Activated naive CD4-positive, alpha-beta T cell treated with anti-CD3 and anti-CD28 coated beads, Interleukin-2, amount 50 U/mL, for 72 hours (primary cell): ENCODE measurements at regions not wholly inside any gene's neighbourhood (a gene's known extent, or its start where the extent isn't known, plus 50 kb on each side); places are given as distances from the start of the nearest gene placed in this dataset.

Experiments used
- ATAC-seq, 2 donors: fragments of 150-1000 bp; cut with Tn5 transposase; 2 replicates each; pipeline ENCODE4 v1.10.0; 2021; ENCODE audit warnings: mild to moderate bottlenecking in 2 of 2, moderate library complexity in 2 of 2
- DNase-seq, 2 donors: peaks; one replicate each; pipeline ENCODE4 v3.0.0; 2021 to 2022; ENCODE audit warnings: low spot score in 2 of 2
- H3K27ac Mint-ChIP-seq, 2 donors: one replicate each; pipeline ENCODE4 v1.8.0; 2022; ENCODE audit warnings: mild to moderate bottlenecking in 2 of 2, mixed read lengths in 2 of 2
- H3K36me3 Mint-ChIP-seq, 2 donors: one replicate each; pipeline ENCODE4 v1.8.0; 2022; ENCODE audit warnings: mixed read lengths in 2 of 2
- H3K9me3 Mint-ChIP-seq, 2 donors: one replicate each; pipeline ENCODE4 v1.8.0; 2022; ENCODE audit warnings: mixed read lengths in 2 of 2

- Mint-ChIP-seq H3K27ac (no peak overlapping the region), H3K9me3 (peaks cover 0 to 2% of the 10 kb centered on the region in 2 donors), H3K36me3 (no peaks in the 10 kb centered on the region)
- DNase-seq (no peak), ATAC-seq (no peak)
Observed at GRCh38 chr9:92188969-92189781, 74.0 kb upstream of the SPTLC1 start.

- no peak for ATAC-seq
- peaks cover 0 to 4% of the 10 kb centered on the region in 2 donors for H3K9me3 Mint-ChIP-seq
- H3K36me3 Mint-ChIP-seq: no peaks in the 10 kb centered on the region
- DNase-seq: no peak
- H3K27ac Mint-ChIP-seq: peak overlapping the region in 1 of 2 donors; percentile 23
Observed at GRCh38 chr9:92187989-92188714, 72.9 kb upstream of the SPTLC1 start.

GRCh38 chr9:92187390-92187789 lies 72.2 kb upstream of the SPTLC1 start:
- Mint-ChIP-seq H3K9me3 (peaks cover 0 to 4% of the 10 kb centered on the region in 2 donors), H3K36me3 (no peaks in the 10 kb centered on the region), H3K27ac (peak overlapping the region in 1 of 2 donors; percentile 47)
- no peak for DNase-seq
- ATAC-seq: peak in 1 of 2 donors; percentile 26

- DNase-seq: no peak
- no peak overlapping the region for H3K27ac Mint-ChIP-seq
- ATAC-seq: no peak
- H3K36me3 Mint-ChIP-seq: no peaks in the 10 kb centered on the region
- H3K9me3 Mint-ChIP-seq: peaks cover 0 to 4% of the 10 kb centered on the region in 2 donors
Observed at GRCh38 chr9:92186631-92187030, 71.4 kb upstream of the SPTLC1 start.

GRCh38 chr9:92185681-92186080 lies 70.5 kb upstream of the SPTLC1 start:
- Mint-ChIP-seq H3K9me3 (peaks cover 0 to 4% of the 10 kb centered on the region in 2 donors), H3K27ac (no peak overlapping the region), H3K36me3 (no peaks in the 10 kb centered on the region)
- no peak for DNase-seq
- no peak for ATAC-seq

- Mint-ChIP-seq H3K9me3 (peaks cover 0 to 4% of the 10 kb centered on the region in 2 donors), H3K27ac (no peak overlapping the region), H3K36me3 (no peaks in the 10 kb centered on the region)
- no peak for ATAC-seq
- no peak for DNase-seq
Observed at GRCh38 chr9:92185096-92185495, 69.9 kb upstream of the SPTLC1 start.

- Mint-ChIP-seq H3K9me3 (peaks cover 0 to 4% of the 10 kb centered on the region in 2 donors), H3K36me3 (no peaks in the 10 kb centered on the region), H3K27ac (no peak overlapping the region)
- DNase-seq (no peak), ATAC-seq (no peak)
Observed at GRCh38 chr9:92184041-92184564, 68.9 kb upstream of the SPTLC1 start.

- Mint-ChIP-seq H3K27ac (no peak overlapping the region), H3K9me3 (peaks cover 0 to 4% of the 10 kb centered on the region in 2 donors), H3K36me3 (no peaks in the 10 kb centered on the region)
- ATAC-seq (no peak), DNase-seq (no peak)
Observed at GRCh38 chr9:92183449-92183848, 68.2 kb upstream of the SPTLC1 start.

GRCh38 chr9:92181296-92181695 lies 66.1 kb upstream of the SPTLC1 start:
- no peak for ATAC-seq
- peaks cover 0 to 4% of the 10 kb centered on the region in 2 donors for H3K9me3 Mint-ChIP-seq
- DNase-seq: no peak
- no peaks in the 10 kb centered on the region for H3K36me3 Mint-ChIP-seq
- H3K27ac Mint-ChIP-seq: no peak overlapping the region

- ATAC-seq (no peak), DNase-seq (no peak)
- Mint-ChIP-seq H3K9me3 (peaks cover 0 to 4% of the 10 kb centered on the region in 2 donors), H3K27ac (no peak overlapping the region), H3K36me3 (no peaks in the 10 kb centered on the region)
Observed at GRCh38 chr9:92180669-92181181, 65.5 kb upstream of the SPTLC1 start.

GRCh38 chr9:92180002-92180400 lies 64.8 kb upstream of the SPTLC1 start:
- ATAC-seq (no peak), DNase-seq (no peak)
- H3K36me3 Mint-ChIP-seq: no peaks in the 10 kb centered on the region
- peaks cover 0 to 4% of the 10 kb centered on the region in 2 donors for H3K9me3 Mint-ChIP-seq
- H3K27ac Mint-ChIP-seq: no peak overlapping the region

- peaks cover 0 to 4% of the 10 kb centered on the region in 2 donors for H3K9me3 Mint-ChIP-seq
- no peaks in the 10 kb centered on the region for H3K36me3 Mint-ChIP-seq
- H3K27ac Mint-ChIP-seq: peak overlapping the region in 1 of 2 donors; percentile 63
- ATAC-seq: no peak
- no peak for DNase-seq
Observed at GRCh38 chr9:92179286-92180001, 64.2 kb upstream of the SPTLC1 start.

- Mint-ChIP-seq H3K36me3 (no peaks in the 10 kb centered on the region), H3K9me3 (peaks cover 0 to 5% of the 10 kb centered on the region in 2 donors), H3K27ac (no peak overlapping the region)
- ATAC-seq (no peak), DNase-seq (no peak)
Observed at GRCh38 chr9:92177591-92177990, 62.4 kb upstream of the SPTLC1 start.

GRCh38 chr9:92176800-92177185 lies 61.6 kb upstream of the SPTLC1 start:
- ATAC-seq: no peak
- no peaks in the 10 kb centered on the region for H3K36me3 Mint-ChIP-seq
- no peak for DNase-seq
- H3K9me3 Mint-ChIP-seq: peaks cover 0 to 5% of the 10 kb centered on the region in 2 donors
- peak overlapping the region; percentile 22 to 52 for H3K27ac Mint-ChIP-seq

- Mint-ChIP-seq H3K9me3 (peaks cover 0 to 5% of the 10 kb centered on the region in 2 donors), H3K27ac (peak overlapping the region in 1 of 2 donors; percentile 52), H3K36me3 (no peaks in the 10 kb centered on the region)
- ATAC-seq (no peak), DNase-seq (no peak)
Observed at GRCh38 chr9:92176068-92176799, 61.0 kb upstream of the SPTLC1 start.

- ATAC-seq (no peak), DNase-seq (no peak)
- peaks cover 0 to 5% of the 10 kb centered on the region in 2 donors for H3K9me3 Mint-ChIP-seq
- H3K27ac Mint-ChIP-seq: no peak overlapping the region
- no peaks in the 10 kb centered on the region for H3K36me3 Mint-ChIP-seq
Observed at GRCh38 chr9:92175441-92175840, 60.2 kb upstream of the SPTLC1 start.
